ENCODE measurements at regions not wholly inside any gene's neighbourhood (a gene's known extent, or its start where the extent isn't known, plus 50 kb on each side); places are given as distances from the start of the nearest gene placed in this dataset.

DNA sequence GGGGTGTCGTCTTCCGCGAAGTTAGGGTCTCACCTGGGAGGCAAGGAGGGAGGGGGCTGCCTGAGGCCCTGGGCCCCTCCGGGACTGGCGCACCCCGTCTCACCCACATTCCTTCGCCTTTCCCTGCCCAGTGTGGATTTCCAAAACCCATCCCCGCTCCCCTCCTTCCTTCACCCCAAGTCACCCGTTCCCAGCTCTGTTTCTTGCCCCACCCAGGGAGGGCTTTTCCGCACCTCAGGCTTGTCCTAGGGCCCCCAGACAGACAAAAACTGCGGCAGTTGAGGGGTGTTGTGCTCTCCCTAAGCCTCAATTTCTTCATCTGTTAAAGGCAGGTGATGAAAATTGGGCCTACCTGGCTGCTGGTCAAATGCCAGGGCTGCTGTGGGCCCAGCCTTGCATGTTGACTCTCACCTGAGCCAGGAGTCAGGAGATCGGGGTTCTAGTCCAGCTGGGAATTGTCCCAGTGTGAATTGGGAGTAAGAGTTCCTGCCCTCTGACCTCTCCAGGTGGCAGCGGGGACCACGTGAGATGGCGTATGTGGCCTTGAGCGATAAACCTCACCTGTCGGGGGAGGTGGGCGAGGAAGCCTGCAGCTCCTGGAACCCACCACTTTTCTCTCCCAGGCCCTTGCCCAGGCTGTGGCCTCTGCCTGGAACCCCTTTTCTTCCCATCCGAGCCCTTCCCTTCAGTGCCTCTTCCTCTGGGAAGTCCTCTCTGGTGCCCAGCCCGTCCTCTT lies 143.4 kb upstream of the IER5L start:
- TF ChIP-seq EZH2 (IDR thresholded peaks at IDR 0.05; ENCODE audit: borderline replicate concordance, low read length), result no peak
- TF ChIP-seq, protein P1, sequence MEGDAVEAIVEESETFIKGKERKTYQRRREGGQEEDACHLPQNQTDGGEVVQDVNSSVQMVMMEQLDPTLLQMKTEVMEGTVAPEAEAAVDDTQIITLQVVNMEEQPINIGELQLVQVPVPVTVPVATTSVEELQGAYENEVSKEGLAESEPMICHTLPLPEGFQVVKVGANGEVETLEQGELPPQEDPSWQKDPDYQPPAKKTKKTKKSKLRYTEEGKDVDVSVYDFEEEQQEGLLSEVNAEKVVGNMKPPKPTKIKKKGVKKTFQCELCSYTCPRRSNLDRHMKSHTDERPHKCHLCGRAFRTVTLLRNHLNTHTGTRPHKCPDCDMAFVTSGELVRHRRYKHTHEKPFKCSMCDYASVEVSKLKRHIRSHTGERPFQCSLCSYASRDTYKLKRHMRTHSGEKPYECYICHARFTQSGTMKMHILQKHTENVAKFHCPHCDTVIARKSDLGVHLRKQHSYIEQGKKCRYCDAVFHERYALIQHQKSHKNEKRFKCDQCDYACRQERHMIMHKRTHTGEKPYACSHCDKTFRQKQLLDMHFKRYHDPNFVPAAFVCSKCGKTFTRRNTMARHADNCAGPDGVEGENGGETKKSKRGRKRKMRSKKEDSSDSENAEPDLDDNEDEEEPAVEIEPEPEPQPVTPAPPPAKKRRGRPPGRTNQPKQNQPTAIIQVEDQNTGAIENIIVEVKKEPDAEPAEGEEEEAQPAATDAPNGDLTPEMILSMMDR (conservative IDR thresholded peaks at IDR 0.05 in 1 of 2, IDR thresholded peaks at IDR 0.05 in 1 of 2; ENCODE audit: extremely low read depth in 1 of 2, insufficient read depth in 1 of 2, low read depth in 1 of 2, low read length in 2 of 2), result no peak

All from mammary epithelial cell (primary cell).